Nephron progenitor cell (in vitro differentiated cells): ENCODE measurements at regions not wholly inside any gene's neighbourhood (a gene's known extent, or its start where the extent isn't known, plus 50 kb on each side); places are given as distances from the start of the nearest gene placed in this dataset.

ENCODE experiments used
- DNase-seq: peaks from one replicate; pipeline ENCODE4 v3.0.0; 2021
- H3K27ac Mint-ChIP-seq: 2 replicates; pipeline ENCODE4 v1.8.0; 2021; ENCODE audit warnings: mild to moderate bottlenecking, moderate library complexity, mixed read lengths
- H3K27me3 Mint-ChIP-seq: 2 replicates; pipeline ENCODE4 v1.8.0; 2021; ENCODE audit warnings: mild to moderate bottlenecking, low read depth, mixed read lengths; ENCODE audit not compliant: poor library complexity
- H3K36me3 Mint-ChIP-seq: 2 replicates; pipeline ENCODE4 v1.8.0; 2021; ENCODE audit warnings: low read depth, mixed read lengths
- H3K4me1 Mint-ChIP-seq: 2 replicates; pipeline ENCODE4 v1.8.0; 2021; ENCODE audit warnings: mixed read lengths
- H3K4me3 Mint-ChIP-seq: 2 replicates; pipeline ENCODE4 v1.8.0; 2021; ENCODE audit warnings: mild to moderate bottlenecking, moderate library complexity, mixed read lengths
- H3K9me3 Mint-ChIP-seq: 2 replicates; pipeline ENCODE4 v1.8.0; 2021; ENCODE audit warnings: mild to moderate bottlenecking, moderate library complexity, mixed read lengths
- TF ChIP-seq, protein P1 (sequence below): fragments of 200-600 bp; sonication (generic); IDR thresholded peaks from 2 replicates; pipeline ENCODE4 v1.5.0; 2021; ENCODE audit warnings: antibody characterized with exemption

GRCh38 chr6:40957616-40958492, 81.2 kb downstream of the UNC5CL start:
- Mint-ChIP-seq H3K4me3 (no peak overlapping the region), H3K27ac (no peak overlapping the region), H3K27me3 (peaks cover 14% of the 10 kb centered on the region), H3K36me3 (no peaks in the 10 kb centered on the region), H3K9me3 (no peaks in the 10 kb centered on the region), H3K4me1 (no peaks in the 10 kb centered on the region)
- TF ChIP-seq, protein P1, sequence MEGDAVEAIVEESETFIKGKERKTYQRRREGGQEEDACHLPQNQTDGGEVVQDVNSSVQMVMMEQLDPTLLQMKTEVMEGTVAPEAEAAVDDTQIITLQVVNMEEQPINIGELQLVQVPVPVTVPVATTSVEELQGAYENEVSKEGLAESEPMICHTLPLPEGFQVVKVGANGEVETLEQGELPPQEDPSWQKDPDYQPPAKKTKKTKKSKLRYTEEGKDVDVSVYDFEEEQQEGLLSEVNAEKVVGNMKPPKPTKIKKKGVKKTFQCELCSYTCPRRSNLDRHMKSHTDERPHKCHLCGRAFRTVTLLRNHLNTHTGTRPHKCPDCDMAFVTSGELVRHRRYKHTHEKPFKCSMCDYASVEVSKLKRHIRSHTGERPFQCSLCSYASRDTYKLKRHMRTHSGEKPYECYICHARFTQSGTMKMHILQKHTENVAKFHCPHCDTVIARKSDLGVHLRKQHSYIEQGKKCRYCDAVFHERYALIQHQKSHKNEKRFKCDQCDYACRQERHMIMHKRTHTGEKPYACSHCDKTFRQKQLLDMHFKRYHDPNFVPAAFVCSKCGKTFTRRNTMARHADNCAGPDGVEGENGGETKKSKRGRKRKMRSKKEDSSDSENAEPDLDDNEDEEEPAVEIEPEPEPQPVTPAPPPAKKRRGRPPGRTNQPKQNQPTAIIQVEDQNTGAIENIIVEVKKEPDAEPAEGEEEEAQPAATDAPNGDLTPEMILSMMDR = no peak
- DNase-seq = no peak

GRCh38 chr6:40956936-40957335, 82.1 kb downstream of the UNC5CL start:
- TF ChIP-seq, protein P1 = no peak
- no peak overlapping the region for H3K4me3 Mint-ChIP-seq
- H3K36me3 Mint-ChIP-seq = no peaks in the 10 kb centered on the region
- H3K27me3 Mint-ChIP-seq = peaks cover 9% of the 10 kb centered on the region
- no peak overlapping the region for H3K27ac Mint-ChIP-seq
- H3K4me1 Mint-ChIP-seq = no peaks in the 10 kb centered on the region
- no peaks in the 10 kb centered on the region for H3K9me3 Mint-ChIP-seq
- no peak for DNase-seq

DNA sequence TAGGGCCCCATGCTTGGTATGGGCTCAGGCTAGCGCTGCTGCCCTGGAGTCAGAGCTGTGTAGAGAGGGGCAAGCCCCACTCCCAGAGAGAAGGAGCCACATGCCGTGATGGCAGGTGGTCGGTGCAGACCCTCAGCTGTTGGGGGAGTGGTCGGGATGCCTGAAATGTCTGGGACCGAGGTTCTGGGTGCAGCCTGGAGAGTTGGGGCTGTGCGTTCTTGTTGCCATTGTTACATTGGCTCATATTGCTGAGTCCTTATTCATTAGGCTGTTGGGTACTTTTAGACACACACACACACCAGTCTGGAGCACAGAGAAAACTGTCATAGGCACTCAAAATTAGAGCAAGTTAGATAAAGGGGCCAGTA, 83.9 kb downstream of the UNC5CL start:
- Mint-ChIP-seq H3K27ac (no peak overlapping the region), H3K4me3 (no peak overlapping the region), H3K9me3 (no peaks in the 10 kb centered on the region), H3K27me3 (peaks cover 9% of the 10 kb centered on the region), H3K4me1 (peaks cover 12% of the 10 kb centered on the region), H3K36me3 (no peaks in the 10 kb centered on the region)
- no peak for DNase-seq
- TF ChIP-seq, protein P1 = no peak

- Mint-ChIP-seq H3K4me3 (no peak overlapping the region), H3K4me1 (peaks cover 12% of the 10 kb centered on the region), H3K27ac (no peak overlapping the region), H3K36me3 (no peaks in the 10 kb centered on the region), H3K9me3 (no peaks in the 10 kb centered on the region), H3K27me3 (peaks cover 9% of the 10 kb centered on the region)
- TF ChIP-seq, protein P1 = no peak
- DNase-seq = no peak
These were observed 84.4 kb downstream of the UNC5CL start for GRCh38 chr6:40954446-40955177.

DNA sequence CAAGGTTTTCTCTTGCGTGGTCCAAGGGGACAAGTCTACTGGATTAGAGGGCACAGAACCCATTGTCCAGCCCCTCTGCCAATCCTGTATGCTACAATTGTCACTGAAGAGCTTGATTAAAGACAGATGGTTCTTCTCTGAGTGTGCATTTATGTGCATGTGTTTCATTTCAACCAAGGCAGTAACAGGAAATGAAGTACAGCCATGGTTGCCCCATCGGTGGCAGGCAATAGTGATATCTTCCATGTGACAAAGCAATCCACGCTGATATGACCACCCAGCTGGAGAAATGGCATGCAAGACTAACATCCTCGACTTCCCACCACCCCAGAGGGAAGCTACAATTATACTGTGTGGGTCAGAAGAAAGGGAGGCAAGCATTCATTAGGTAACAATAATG, 85.5 kb downstream of the UNC5CL start:
- H3K4me1 Mint-ChIP-seq = peaks cover 12% of the 10 kb centered on the region
- TF ChIP-seq, protein P1 = no peak
- H3K27me3 Mint-ChIP-seq = peaks cover 9% of the 10 kb centered on the region
- no peaks in the 10 kb centered on the region for H3K9me3 Mint-ChIP-seq
- H3K36me3 Mint-ChIP-seq = no peaks in the 10 kb centered on the region
- DNase-seq = no peak
- H3K4me3 Mint-ChIP-seq = no peak overlapping the region
- H3K27ac Mint-ChIP-seq = no peak overlapping the region
